ENCODE measurements at regions not wholly inside any gene's neighbourhood (a gene's known extent, or its start where the extent isn't known, plus 50 kb on each side); places are given as distances from the start of the nearest gene placed in this dataset.

DNA sequence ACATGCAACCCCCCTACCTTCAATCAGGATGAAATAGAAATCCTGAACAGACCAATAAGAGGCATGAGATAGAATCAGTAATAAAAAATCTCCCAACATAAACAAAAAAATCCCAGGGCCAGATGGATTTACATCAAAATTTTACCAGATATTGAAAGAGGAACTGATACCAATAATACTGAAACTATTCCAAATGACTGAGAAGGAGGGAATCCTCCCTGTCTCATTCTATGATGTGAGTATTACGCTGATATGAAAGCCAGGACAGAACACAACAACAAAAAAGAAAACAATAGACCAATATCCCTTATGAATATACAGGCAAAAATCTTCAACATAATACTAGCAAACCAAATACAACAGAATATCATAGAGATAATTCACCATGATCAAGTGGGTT, 109.0 kb upstream of the SMC2 start:
- TF ChIP-seq, protein P1, sequence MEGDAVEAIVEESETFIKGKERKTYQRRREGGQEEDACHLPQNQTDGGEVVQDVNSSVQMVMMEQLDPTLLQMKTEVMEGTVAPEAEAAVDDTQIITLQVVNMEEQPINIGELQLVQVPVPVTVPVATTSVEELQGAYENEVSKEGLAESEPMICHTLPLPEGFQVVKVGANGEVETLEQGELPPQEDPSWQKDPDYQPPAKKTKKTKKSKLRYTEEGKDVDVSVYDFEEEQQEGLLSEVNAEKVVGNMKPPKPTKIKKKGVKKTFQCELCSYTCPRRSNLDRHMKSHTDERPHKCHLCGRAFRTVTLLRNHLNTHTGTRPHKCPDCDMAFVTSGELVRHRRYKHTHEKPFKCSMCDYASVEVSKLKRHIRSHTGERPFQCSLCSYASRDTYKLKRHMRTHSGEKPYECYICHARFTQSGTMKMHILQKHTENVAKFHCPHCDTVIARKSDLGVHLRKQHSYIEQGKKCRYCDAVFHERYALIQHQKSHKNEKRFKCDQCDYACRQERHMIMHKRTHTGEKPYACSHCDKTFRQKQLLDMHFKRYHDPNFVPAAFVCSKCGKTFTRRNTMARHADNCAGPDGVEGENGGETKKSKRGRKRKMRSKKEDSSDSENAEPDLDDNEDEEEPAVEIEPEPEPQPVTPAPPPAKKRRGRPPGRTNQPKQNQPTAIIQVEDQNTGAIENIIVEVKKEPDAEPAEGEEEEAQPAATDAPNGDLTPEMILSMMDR (IDR thresholded peaks at IDR 0.05): no peak
- no peak for TF ChIP-seq POLR2A (IDR thresholded peaks at IDR 0.05)

Data from right lobe of liver (tissue), 4 donors.